Upper lobe of left lung (tissue), 6 donors: ENCODE measurements at regions not wholly inside any gene's neighbourhood (a gene's known extent, or its start where the extent isn't known, plus 50 kb on each side); places are given as distances from the start of the nearest gene placed in this dataset.

Source experiments
- ATAC-seq, 2 donors: fragments of 200-7000 bp; cut with Tn5 transposase; one replicate each; pipeline ENCODE4 v1.9.1; 2022; ENCODE audit warnings: mild to moderate bottlenecking in 2 of 2, moderate library complexity in 2 of 2; ENCODE audit not compliant: low FRiP score in 2 of 2
- DNase-seq, 2 donors: peaks; one replicate each; pipeline ENCODE4 v3.0.0-alpha.2; 2019 to 2020
- H3K27ac ChIP-seq, 4 donors: fragments of 200-600 bp; sonication (generic); one replicate each; pipeline ENCODE4 v1.5.1; 2016 to 2019
- H3K27me3 ChIP-seq, 4 donors: fragments of 200-600 bp; sonication (generic); one replicate each; pipeline ENCODE4 v1.5.1; 2017 to 2019
- H3K36me3 ChIP-seq, 4 donors: fragments of 200-600 bp; sonication (generic); one replicate each; pipeline ENCODE4 v1.5.1; 2016 to 2019
- H3K4me1 ChIP-seq, 4 donors: fragments of 200-600 bp; sonication (generic); one replicate each; pipeline ENCODE4 v1.5.1; 2018 to 2019
- H3K4me3 ChIP-seq, 4 donors: fragments of 200-600 bp; sonication (generic); one replicate each; pipeline ENCODE4 v1.5.1; 2017 to 2019; ENCODE audit warnings: mild to moderate bottlenecking in 2 of 4, moderate library complexity in 1 of 4
- H3K9me3 ChIP-seq, 4 donors: fragments of 200-600 bp; sonication (generic); one replicate each; pipeline ENCODE4 v1.5.1; 2018 to 2019
- CTCF ChIP-seq, 6 experiments: fragments of 450-650 bp in 4 of 6; fragments of 200-600 bp in 2 of 6; sonication (generic) in 2 of 6; IDR thresholded peaks; one replicate each; pipeline ENCODE4 v1.5.1; 2016 to 2019; ENCODE audit warnings: antibody characterized with exemption in 6 of 6
- EP300 ChIP-seq, 4 donors: sonication (generic); formaldehyde crosslinking; IDR thresholded peaks; one replicate each; pipeline ENCODE4 v1.5.1; 2017; ENCODE audit warnings: antibody characterized with exemption in 4 of 4, control low read depth in 2 of 4
- POLR2A ChIP-seq, 4 donors: fragments of 450-650 bp; IDR thresholded peaks; one replicate each; pipeline ENCODE4 v1.5.1; 2016 to 2017; ENCODE audit warnings: antibody characterized with exemption in 4 of 4, mild to moderate bottlenecking in 2 of 4
- POLR2AphosphoS5 ChIP-seq, 2 donors: sonication (generic); formaldehyde crosslinking; IDR thresholded peaks; one replicate each; pipeline ENCODE4 v1.5.1; 2017; ENCODE audit warnings: antibody characterized with exemption in 2 of 2
- WGBS, 2 donors: methylation state at CpG; one replicate each; pipeline ENCODE4 v1.1.5; 2017 to 2018; 5-methylcytosine and 5-hydroxymethylcytosine counted together
- donor health status: DM: no; HTN: no; CAD: no; lungs with moderate emphysema.
- donor health status: DM: no; HTN: yes; CAD: no; lungs with severe emphysema.

- ATAC-seq (no peak), DNase-seq (no peak)
- TF ChIP-seq POLR2AphosphoS5 (IDR thresholded peaks at IDR 0.05) (no peak), POLR2A (IDR thresholded peaks at IDR 0.05) (no peak), CTCF (IDR thresholded peaks at IDR 0.05) (no peak), EP300 (IDR thresholded peaks at IDR 0.05) (no peak)
- no peaks in the 10 kb centered on the region for H3K9me3 ChIP-seq
- H3K27ac ChIP-seq: no peak overlapping the region
- no peak overlapping the region for H3K4me3 ChIP-seq
- no peaks in the 10 kb centered on the region for H3K4me1 ChIP-seq
- no peaks in the 10 kb centered on the region for H3K36me3 ChIP-seq
- no peaks in the 10 kb centered on the region for H3K27me3 ChIP-seq
- 95 to 100% methylated on average over 3 of the region's 3 CpGs for WGBS, 2 donors
These were observed 894.1 kb upstream of the MIR17HG start for GRCh38 chr13:90453342-90453741.

GRCh38 chr13:90454002-90454636 lies 893.4 kb upstream of the MIR17HG start:
- Histone ChIP-seq H3K4me3 (no peak overlapping the region), H3K9me3 (no peaks in the 10 kb centered on the region), H3K27me3 (no peaks in the 10 kb centered on the region), H3K27ac (no peak overlapping the region), H3K4me1 (no peaks in the 10 kb centered on the region), H3K36me3 (no peaks in the 10 kb centered on the region)
- no peak for TF ChIP-seq POLR2A (IDR thresholded peaks at IDR 0.05)
- TF ChIP-seq CTCF (IDR thresholded peaks at IDR 0.05): no peak
- no peak for TF ChIP-seq POLR2AphosphoS5 (IDR thresholded peaks at IDR 0.05)
- no peak for TF ChIP-seq EP300 (IDR thresholded peaks at IDR 0.05)
- 50% methylated on average over 2 of the region's 2 CpGs for WGBS, 2 donors
- DNase-seq: no peak
- ATAC-seq: no peak

GRCh38 chr13:90455067-90455466 lies 892.4 kb upstream of the MIR17HG start:
- no peak for TF ChIP-seq CTCF (IDR thresholded peaks at IDR 0.05)
- no peak for TF ChIP-seq POLR2AphosphoS5 (IDR thresholded peaks at IDR 0.05)
- no peak for TF ChIP-seq POLR2A (IDR thresholded peaks at IDR 0.05)
- no peak for TF ChIP-seq EP300 (IDR thresholded peaks at IDR 0.05)
- H3K4me1 ChIP-seq: no peaks in the 10 kb centered on the region
- H3K27me3 ChIP-seq: no peaks in the 10 kb centered on the region
- H3K27ac ChIP-seq: no peak overlapping the region
- no peaks in the 10 kb centered on the region for H3K9me3 ChIP-seq
- DNase-seq (no peak), ATAC-seq (no peak)
- 87 to 94% methylated on average over 1 of the region's 1 CpG for WGBS, 2 donors
- no peak overlapping the region for H3K4me3 ChIP-seq
- no peaks in the 10 kb centered on the region for H3K36me3 ChIP-seq

GRCh38 chr13:90455823-90456222 lies 891.7 kb upstream of the MIR17HG start:
- no peak overlapping the region for H3K4me3 ChIP-seq
- whole genome bisulfite sequencing, 2 donors: 64 to 71% methylated on average over 4 of the region's 4 CpGs
- DNase-seq (no peak), ATAC-seq (no peak)
- H3K4me1 ChIP-seq: no peaks in the 10 kb centered on the region
- no peaks in the 10 kb centered on the region for H3K27me3 ChIP-seq
- no peaks in the 10 kb centered on the region for H3K9me3 ChIP-seq
- TF ChIP-seq EP300 (IDR thresholded peaks at IDR 0.05): no peak
- TF ChIP-seq POLR2AphosphoS5 (IDR thresholded peaks at IDR 0.05): no peak
- no peak for TF ChIP-seq POLR2A (IDR thresholded peaks at IDR 0.05)
- TF ChIP-seq CTCF (IDR thresholded peaks at IDR 0.05): no peak
- no peak overlapping the region for H3K27ac ChIP-seq
- no peaks in the 10 kb centered on the region for H3K36me3 ChIP-seq

- 83 to 86% methylated on average over 3 of the region's 3 CpGs for WGBS, 2 donors
- TF ChIP-seq POLR2A (IDR thresholded peaks at IDR 0.05): no peak
- no peak for TF ChIP-seq CTCF (IDR thresholded peaks at IDR 0.05)
- no peak for TF ChIP-seq EP300 (IDR thresholded peaks at IDR 0.05)
- no peak for TF ChIP-seq POLR2AphosphoS5 (IDR thresholded peaks at IDR 0.05)
- no peak overlapping the region for H3K4me3 ChIP-seq
- ATAC-seq (no peak), DNase-seq (no peak)
- H3K36me3 ChIP-seq: no peaks in the 10 kb centered on the region
- H3K9me3 ChIP-seq: no peaks in the 10 kb centered on the region
- no peaks in the 10 kb centered on the region for H3K27me3 ChIP-seq
- H3K27ac ChIP-seq: no peak overlapping the region
- no peaks in the 10 kb centered on the region for H3K4me1 ChIP-seq
These were observed 886.1 kb upstream of the MIR17HG start for GRCh38 chr13:90461398-90461797.
